DMS53 (cell line): ENCODE measurements at regions not wholly inside any gene's neighbourhood (a gene's known extent, or its start where the extent isn't known, plus 50 kb on each side); places are given as distances from the start of the nearest gene placed in this dataset.

Source experiments
- DNase-seq: peaks from one replicate; lab custom pipeline; 2025; lab: John Stamatoyannopoulos, UW

- DNase-seq, result no peak
Observed at GRCh38 chrX:143571521-143571920, 54.2 kb upstream of the SPANXN3 start.

- no peak for DNase-seq
Observed at GRCh38 chrX:143570782-143571181, 53.5 kb upstream of the SPANXN3 start.

- DNase-seq, result peak; percentile 10
Observed at GRCh38 chrX:143568467-143568866, 51.2 kb upstream of the SPANXN3 start.
